GM10266 (cell line): ENCODE measurements at regions not wholly inside any gene's neighbourhood (a gene's known extent, or its start where the extent isn't known, plus 50 kb on each side); places are given as distances from the start of the nearest gene placed in this dataset.

Experiments used
- DNase-seq: peaks from one replicate; pipeline ENCODE4 v3.0.0; 2012; ENCODE audit errors: extremely low spot score
- TF ChIP-seq, protein P1 (sequence below): IDR thresholded peaks from 2 replicates; pipeline ENCODE4 v1.5.1; 2012; ENCODE audit warnings: mild to moderate bottlenecking, low read depth; ENCODE audit not compliant: control insufficient read depth, insufficient read depth; ENCODE audit errors: missing control alignments

DNA sequence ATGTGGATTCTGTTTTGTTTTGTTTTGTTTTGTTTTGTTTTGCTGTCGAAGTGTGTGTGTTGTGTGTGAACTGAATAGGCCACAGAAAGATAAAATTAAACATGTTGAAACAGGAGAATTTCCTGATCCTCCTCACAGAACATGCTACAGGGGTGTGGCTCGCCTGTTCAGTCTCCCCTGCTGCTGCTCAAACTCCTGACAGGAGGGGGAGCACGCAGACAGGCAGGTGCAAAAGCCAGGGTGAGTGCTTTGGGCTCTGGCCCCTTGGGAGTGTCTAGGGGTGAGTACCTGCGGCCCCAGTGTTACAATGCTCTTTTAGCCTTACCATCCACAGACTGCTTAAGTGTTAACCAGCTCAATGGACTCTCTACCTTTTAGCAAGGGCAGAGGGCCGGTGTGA lies 473.5 kb downstream of the MAT2B start:
- DNase-seq, result no peak
- TF ChIP-seq, protein P1, sequence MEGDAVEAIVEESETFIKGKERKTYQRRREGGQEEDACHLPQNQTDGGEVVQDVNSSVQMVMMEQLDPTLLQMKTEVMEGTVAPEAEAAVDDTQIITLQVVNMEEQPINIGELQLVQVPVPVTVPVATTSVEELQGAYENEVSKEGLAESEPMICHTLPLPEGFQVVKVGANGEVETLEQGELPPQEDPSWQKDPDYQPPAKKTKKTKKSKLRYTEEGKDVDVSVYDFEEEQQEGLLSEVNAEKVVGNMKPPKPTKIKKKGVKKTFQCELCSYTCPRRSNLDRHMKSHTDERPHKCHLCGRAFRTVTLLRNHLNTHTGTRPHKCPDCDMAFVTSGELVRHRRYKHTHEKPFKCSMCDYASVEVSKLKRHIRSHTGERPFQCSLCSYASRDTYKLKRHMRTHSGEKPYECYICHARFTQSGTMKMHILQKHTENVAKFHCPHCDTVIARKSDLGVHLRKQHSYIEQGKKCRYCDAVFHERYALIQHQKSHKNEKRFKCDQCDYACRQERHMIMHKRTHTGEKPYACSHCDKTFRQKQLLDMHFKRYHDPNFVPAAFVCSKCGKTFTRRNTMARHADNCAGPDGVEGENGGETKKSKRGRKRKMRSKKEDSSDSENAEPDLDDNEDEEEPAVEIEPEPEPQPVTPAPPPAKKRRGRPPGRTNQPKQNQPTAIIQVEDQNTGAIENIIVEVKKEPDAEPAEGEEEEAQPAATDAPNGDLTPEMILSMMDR, result peak; percentile 12

DNA sequence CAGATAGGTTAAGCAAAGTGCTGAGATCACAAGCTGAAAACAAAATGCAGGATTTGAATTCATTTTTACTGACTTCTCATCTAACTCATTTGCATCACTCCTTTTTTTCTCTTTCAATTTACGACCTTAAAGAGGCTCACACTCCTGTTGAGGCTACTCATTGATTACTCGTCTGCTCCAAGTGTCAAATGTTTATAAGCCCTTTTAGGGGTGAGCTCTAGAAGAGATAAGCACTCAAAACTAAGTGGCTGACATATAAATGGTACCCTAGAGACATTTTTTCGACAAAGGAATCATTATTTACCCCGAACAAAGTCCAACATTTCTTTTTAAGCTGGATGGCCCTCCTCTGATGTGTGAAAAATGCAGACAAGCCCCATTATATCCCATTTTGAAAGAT lies 483.1 kb downstream of the MAT2B start:
- no peak for DNase-seq
- TF ChIP-seq, protein P1, result no peak

DNA sequence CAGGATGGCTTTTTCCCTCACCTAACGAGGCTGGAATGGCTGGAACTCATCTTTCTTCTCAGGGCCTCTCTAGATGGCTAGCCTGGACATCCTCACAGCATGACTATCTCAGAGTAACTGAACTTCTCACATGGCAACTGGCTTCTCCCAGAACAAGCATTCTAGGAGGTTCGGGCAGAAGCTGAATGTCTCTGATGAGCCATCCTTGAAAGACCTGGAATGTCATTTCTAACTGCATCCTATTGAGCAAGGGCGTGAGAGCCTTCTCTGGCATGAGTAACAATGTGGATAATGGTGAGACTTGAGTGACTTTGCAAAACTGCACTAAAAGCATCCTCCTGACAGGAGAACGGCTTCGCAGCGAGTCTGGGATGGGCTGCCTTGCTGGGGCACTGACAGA lies 487.7 kb downstream of the MAT2B start:
- TF ChIP-seq, protein P1, result no peak
- no peak for DNase-seq

DNA sequence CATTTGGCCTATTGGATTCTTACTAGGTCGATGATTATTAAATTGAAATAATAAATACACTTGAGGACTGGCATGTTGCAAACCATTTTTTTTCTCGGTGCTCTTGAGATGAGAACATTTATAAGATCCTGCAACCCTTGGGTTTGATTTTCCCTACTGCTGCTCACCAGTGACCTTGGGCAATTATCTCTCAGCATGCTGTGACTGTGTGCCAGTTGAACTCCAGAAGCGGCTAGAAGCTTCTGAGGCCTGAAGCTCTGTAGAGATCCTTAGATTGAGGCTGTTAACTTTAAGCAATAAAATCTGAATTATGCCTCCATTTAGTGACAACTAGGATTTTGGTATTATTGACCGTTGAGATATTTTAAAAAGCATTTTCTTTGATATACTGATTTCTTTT lies 489.8 kb downstream of the MAT2B start:
- DNase-seq, result no peak
- TF ChIP-seq, protein P1, result no peak

DNA sequence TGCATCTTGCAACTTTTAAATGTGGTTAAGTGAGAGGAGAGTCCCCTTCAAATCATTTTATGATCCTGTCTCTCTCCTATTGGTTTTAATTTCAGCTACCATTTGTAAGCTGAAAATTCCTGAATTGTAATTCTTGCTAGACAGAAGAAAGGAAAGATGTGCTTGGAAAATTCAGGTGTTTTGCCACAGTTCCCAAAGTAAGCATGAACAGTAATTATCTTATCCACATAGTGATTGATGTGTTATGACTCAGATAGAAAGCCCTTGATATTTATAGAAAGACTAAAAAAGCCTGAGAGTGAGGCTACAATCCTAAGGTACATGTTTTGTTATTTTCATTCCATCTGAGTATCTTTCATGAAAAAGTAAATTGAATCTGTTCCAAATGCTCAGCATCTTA lies 492.5 kb downstream of the MAT2B start:
- DNase-seq, result no peak
- TF ChIP-seq, protein P1, result no peak

DNA sequence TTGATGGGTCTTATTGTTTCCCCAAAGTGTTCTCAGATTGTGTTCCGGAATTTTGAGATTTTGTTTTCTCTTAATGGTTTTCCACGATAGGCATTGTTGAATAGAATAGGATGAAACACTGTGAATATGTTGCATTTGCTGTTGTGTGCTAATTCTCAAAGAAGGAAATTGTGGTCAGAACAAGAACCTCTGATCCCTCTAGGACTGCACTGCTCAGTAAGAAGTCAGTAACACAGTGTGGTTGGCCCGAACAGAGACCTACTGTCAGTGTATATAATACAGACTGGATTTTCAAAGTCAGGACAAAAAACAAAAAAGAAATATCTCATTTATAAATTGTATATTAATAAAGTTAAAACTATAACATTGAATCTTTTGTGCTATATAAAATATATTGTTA lies 494.8 kb downstream of the MAT2B start:
- TF ChIP-seq, protein P1, result no peak
- DNase-seq, result no peak

DNA sequence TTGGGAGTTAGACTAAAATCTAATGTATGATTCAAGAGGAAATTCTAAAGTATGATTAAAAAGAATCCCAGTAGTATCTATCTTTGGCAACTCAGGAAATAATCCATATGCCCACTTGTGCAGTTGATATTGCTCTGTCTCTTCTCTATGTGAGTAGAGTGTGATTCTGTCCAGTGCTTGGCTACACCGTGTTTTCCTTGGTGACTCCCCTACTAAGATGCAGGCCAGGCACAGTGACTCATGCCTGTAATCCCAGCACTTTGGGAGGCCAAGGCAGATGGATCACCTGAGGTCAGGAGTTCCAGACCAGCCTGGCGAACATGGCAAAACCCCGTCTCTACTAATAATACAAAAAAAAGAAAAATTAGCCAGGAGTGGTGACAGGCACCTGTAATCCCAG lies 495.4 kb downstream of the MAT2B start:
- no peak for DNase-seq
- TF ChIP-seq, protein P1, result no peak
